D721Med (cell line): ENCODE measurements at regions not wholly inside any gene's neighbourhood (a gene's known extent, or its start where the extent isn't known, plus 50 kb on each side); places are given as distances from the start of the nearest gene placed in this dataset.

Source experiments
- DNase-seq: peaks from one replicate; pipeline ENCODE4 v3.0.0; 2011; ENCODE audit warnings: low spot score; ENCODE audit not compliant: insufficient read length
- FAIRE-seq: peaks from 2 replicates; lab custom pipeline; 2011; peaks lifted over from hg19 to GRCh38; lab: Jason Lieb, UNC
- TF ChIP-seq, protein P1 (sequence below): IDR thresholded peaks from 2 replicates; pipeline ENCODE4 v1.5.1; 2012; ENCODE audit warnings: mild to moderate bottlenecking, control low read depth; ENCODE audit not compliant: insufficient read depth; ENCODE audit errors: missing control alignments

DNA sequence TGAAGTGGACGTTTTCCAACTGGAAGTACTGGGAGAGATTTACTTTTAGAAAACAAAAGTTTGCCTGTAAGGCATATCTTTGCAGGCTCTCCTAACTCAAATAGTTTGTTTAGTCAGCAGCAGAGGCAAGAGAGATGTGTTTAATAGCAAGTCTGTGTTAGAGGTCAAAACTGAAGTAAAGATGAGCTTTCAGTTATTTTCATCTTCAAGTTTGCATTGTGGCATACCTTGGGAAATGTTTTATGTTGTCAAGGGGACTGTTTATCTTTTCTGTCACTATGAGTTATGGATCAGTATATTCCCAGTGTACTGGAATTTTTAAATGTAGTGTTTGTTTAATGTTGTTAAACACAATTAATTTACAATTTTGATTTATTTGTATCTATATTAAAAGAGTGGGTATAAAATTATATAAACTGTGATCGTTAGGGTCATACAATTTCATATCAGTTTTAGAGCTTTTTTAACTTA is 169.7 kb upstream of the PPP1R3A start:
- no peak for DNase-seq
- FAIRE-seq: no peak
- TF ChIP-seq, protein P1, sequence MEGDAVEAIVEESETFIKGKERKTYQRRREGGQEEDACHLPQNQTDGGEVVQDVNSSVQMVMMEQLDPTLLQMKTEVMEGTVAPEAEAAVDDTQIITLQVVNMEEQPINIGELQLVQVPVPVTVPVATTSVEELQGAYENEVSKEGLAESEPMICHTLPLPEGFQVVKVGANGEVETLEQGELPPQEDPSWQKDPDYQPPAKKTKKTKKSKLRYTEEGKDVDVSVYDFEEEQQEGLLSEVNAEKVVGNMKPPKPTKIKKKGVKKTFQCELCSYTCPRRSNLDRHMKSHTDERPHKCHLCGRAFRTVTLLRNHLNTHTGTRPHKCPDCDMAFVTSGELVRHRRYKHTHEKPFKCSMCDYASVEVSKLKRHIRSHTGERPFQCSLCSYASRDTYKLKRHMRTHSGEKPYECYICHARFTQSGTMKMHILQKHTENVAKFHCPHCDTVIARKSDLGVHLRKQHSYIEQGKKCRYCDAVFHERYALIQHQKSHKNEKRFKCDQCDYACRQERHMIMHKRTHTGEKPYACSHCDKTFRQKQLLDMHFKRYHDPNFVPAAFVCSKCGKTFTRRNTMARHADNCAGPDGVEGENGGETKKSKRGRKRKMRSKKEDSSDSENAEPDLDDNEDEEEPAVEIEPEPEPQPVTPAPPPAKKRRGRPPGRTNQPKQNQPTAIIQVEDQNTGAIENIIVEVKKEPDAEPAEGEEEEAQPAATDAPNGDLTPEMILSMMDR: no peak

GRCh38 chr7:114087653-114088469 is 169.1 kb upstream of the PPP1R3A start:
- DNase-seq (no peak), FAIRE-seq (no peak)
- TF ChIP-seq, protein P1: no peak

DNA sequence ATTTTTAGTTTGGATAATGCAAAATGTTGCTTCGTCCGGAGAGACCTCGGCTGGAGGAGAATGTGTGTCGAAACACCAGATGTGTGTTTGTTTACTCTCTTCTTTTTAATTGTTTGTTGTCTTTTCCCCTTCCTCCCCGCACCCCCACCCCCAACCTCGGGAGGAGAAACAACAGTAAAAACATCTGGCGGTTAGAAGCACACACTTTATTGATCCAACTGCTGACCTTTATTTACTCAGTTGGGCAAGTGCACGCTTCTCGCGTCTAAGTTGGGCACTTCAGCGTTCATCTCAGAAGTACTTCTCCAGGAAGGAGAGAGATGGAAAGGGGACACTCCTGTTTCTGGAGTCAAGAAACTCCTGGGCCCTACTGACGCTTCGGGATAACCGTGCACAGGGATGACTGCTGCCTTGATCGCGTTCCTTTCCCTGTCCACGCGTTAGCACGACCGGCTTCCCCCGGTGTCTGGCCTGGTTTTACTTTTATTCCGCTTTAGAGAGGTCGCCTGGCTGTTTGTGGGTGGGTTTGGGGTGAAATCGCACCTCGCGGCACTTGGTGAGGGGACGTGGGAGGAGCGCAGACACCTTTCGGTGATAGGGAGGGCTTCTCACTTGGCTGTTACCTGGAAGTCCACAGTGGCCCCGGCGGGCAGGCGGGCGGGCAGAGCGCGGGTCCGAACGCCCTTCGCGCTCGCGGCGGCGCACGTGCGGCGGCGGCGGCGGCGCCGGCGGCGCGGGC is 168.3 kb upstream of the PPP1R3A start:
- FAIRE-seq: no peak
- DNase-seq: no peak

DNA sequence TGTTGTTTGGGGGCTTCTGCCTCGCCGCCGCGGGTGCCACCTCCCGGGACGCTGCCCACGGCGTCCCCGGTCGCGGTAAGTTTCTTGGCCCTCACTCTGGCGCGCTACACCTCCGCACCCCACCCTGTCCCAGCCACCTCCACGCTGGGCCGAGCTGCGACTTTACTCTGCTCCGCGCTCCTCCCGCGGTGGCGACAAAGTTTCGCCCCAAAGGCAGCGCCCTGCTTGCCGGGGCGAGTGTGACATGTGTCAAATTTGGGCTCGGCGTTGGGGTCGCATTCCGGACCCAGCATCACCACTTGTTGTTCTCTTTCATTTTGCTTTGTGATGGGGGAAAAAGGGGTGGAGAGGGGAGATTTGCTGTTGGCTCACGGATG is 167.7 kb upstream of the PPP1R3A start:
- no peak for DNase-seq
- TF ChIP-seq, protein P1: no peak
- FAIRE-seq: no peak

More for the DNA sequence above, 168.3 kb upstream of the PPP1R3A start:
- TF ChIP-seq, protein P1: no peak

DNA sequence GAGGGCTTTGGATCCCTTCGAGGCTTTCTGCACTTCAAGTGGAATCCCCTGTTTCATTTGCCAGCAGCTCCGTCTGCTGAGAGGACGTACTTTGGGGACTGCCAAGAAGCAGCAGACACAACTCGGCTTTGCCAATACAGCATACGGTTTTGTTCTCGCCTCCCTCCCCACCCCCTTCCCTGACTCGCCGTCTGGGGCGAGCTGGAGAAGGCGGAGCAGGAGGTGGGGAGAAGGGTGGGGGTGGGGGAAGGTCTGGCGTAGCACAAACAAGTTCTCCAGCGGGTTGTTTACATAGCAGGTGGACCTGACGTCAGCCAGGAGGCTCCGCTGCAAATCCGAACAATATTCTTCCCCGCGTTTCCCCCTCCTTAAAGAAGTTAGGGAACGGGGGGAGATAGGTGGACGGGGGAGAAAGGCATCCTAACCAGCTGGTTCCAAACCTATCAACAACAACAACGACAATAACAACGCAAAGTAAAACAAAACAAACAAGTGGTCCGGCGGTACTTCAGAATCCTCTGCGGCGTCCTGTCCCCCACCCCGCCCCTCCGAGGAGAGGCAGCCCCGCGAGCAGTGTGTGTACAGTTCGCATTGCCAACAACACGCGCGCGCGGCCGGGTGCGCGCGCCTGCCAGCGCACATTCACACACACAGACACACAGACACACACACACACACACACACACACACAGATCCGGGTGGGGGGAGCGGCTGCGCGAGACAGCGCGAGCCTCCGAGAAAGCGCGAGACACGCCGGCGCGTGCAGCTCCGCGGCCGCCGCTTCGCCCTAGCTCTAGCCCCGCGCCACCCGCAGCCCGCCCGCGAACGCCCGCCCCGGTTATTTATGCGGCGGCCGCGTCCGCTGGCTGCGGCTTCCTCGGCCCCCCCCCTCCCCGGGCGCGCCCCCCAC is 167.0 kb upstream of the PPP1R3A start:
- no peak for FAIRE-seq
- DNase-seq: no peak
- TF ChIP-seq, protein P1: no peak

DNA sequence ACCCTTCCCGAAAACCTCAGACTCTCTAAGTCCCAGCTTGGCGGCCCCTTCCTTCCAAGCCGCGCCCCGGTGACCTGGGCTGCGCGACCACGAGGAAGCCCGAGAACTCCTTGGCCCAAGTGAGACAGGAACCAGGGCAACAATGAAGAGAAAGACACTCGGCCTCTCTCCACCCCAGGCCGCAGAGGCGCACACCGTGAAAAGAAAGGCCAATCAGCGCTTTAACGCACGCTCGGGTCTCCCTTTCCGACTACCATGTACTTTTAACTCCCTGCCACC is 166.4 kb upstream of the PPP1R3A start:
- FAIRE-seq (no peak), DNase-seq (no peak)
- TF ChIP-seq, protein P1: no peak
